ENCODE measurements at regions not wholly inside any gene's neighbourhood (a gene's known extent, or its start where the extent isn't known, plus 50 kb on each side); places are given as distances from the start of the nearest gene placed in this dataset.

- TF ChIP-seq CTCF (conservative IDR thresholded peaks at IDR 0.05) (no peak), ZFX (IDR thresholded peaks at IDR 0.05) (no peak)
These were observed 1017.3 kb upstream of the PCDH20 start for GRCh38 chr13:62432906-62433305.

Data from C4-2B (cell line).